Lower lobe of right lung (tissue), 2 donors: ENCODE measurements at regions not wholly inside any gene's neighbourhood (a gene's known extent, or its start where the extent isn't known, plus 50 kb on each side); places are given as distances from the start of the nearest gene placed in this dataset.

Experiments
- ATAC-seq, 2 donors: fragments of 200-7000 bp; cut with Tn5 transposase; one replicate each; pipeline ENCODE4 v1.9.1; 2020 to 2022; ENCODE audit warnings: mild to moderate bottlenecking in 2 of 2, moderate library complexity in 2 of 2
- DNase-seq: peaks from one replicate; pipeline ENCODE4 v3.0.0-alpha.2; 2020
- H3K27ac ChIP-seq: fragments of 200-600 bp; one replicate; pipeline ENCODE4 v1.8.0; 2022
- H3K27me3 ChIP-seq: fragments of 200-600 bp; one replicate; pipeline ENCODE4 v1.8.0; 2022; ENCODE audit warnings: low read depth
- H3K36me3 ChIP-seq: fragments of 200-600 bp; one replicate; pipeline ENCODE4 v1.8.0; 2022; ENCODE audit warnings: mild to moderate bottlenecking
- H3K4me1 ChIP-seq: fragments of 200-600 bp; one replicate; pipeline ENCODE4 v1.8.0; 2022
- H3K4me3 ChIP-seq: fragments of 200-600 bp; one replicate; pipeline ENCODE4 v1.8.0; 2022; ENCODE audit warnings: mild to moderate bottlenecking
- H3K9me3 ChIP-seq: fragments of 200-600 bp; one replicate; pipeline ENCODE4 v1.8.0; 2022
- CTCF ChIP-seq: fragments of 200-600 bp; IDR thresholded peaks from one replicate; pipeline ENCODE4 v1.8.0; 2022; ENCODE audit warnings: antibody characterized with exemption, mild to moderate bottlenecking
- intact Hi-C: fragments of 100-400 bp; cut with DNase I; formaldehyde crosslinking; loops from one replicate; pipeline ENCODE4 v1.11.0; 2022
- donor health status: DM: no; HTN: yes; CAD: no; lungs with severe emphysema.

GRCh38 chr17:77887464-77888241, 70.8 kb upstream of the TNRC6C start:
- Histone ChIP-seq H3K4me3 (peak overlapping the region; percentile 64), H3K36me3 (no peaks in the 10 kb centered on the region), H3K27ac (peak overlapping the region; percentile 77), H3K9me3 (no peaks in the 10 kb centered on the region), H3K27me3 (peaks cover 38% of the 10 kb centered on the region), H3K4me1 (peaks cover 24% of the 10 kb centered on the region)
- intact Hi-C loops, result no loop called here
- peak; percentile 88 to 89 for ATAC-seq
- peak; percentile 91 for DNase-seq
- TF ChIP-seq CTCF, result no peak

- Histone ChIP-seq H3K27ac (peak overlapping the region; percentile 77), H3K9me3 (no peaks in the 10 kb centered on the region), H3K36me3 (no peaks in the 10 kb centered on the region), H3K27me3 (peaks cover 38% of the 10 kb centered on the region), H3K4me3 (peak overlapping the region; percentile 64), H3K4me1 (peaks cover 17% of the 10 kb centered on the region)
- ATAC-seq (no peak), DNase-seq (peak; percentile 24)
- intact Hi-C loops, result no loop called here
- no peak for TF ChIP-seq CTCF
Measured at GRCh38 chr17:77888242-77889134, 70.0 kb upstream of the TNRC6C start.

GRCh38 chr17:77889135-77889505, 69.4 kb upstream of the TNRC6C start:
- Histone ChIP-seq H3K4me3 (no peak overlapping the region), H3K36me3 (no peaks in the 10 kb centered on the region), H3K27ac (no peak overlapping the region), H3K4me1 (peaks cover 17% of the 10 kb centered on the region), H3K27me3 (peaks cover 35% of the 10 kb centered on the region), H3K9me3 (no peaks in the 10 kb centered on the region)
- DNase-seq, result peak; percentile 12
- no peak for ATAC-seq
- TF ChIP-seq CTCF, result no peak
- intact Hi-C loops, result no loop called here

- intact Hi-C loops, result no loop called here
- peak; percentile 31 for DNase-seq
- no peak overlapping the region for H3K4me3 ChIP-seq
- H3K36me3 ChIP-seq, result no peaks in the 10 kb centered on the region
- H3K27me3 ChIP-seq, result peaks cover 28% of the 10 kb centered on the region
- no peak for TF ChIP-seq CTCF
- peaks cover 17% of the 10 kb centered on the region for H3K4me1 ChIP-seq
- H3K9me3 ChIP-seq, result no peaks in the 10 kb centered on the region
- ATAC-seq, result no peak
- no peak overlapping the region for H3K27ac ChIP-seq
Measured at GRCh38 chr17:77889866-77890760, 68.4 kb upstream of the TNRC6C start.

GRCh38 chr17:77890771-77891170, 67.7 kb upstream of the TNRC6C start:
- ATAC-seq, result no peak
- intact Hi-C loops, result no loop called here
- Histone ChIP-seq H3K4me1 (peaks cover 17% of the 10 kb centered on the region), H3K4me3 (no peak overlapping the region), H3K27me3 (peaks cover 28% of the 10 kb centered on the region), H3K9me3 (no peaks in the 10 kb centered on the region), H3K27ac (no peak overlapping the region), H3K36me3 (no peaks in the 10 kb centered on the region)
- TF ChIP-seq CTCF, result no peak
- peak; percentile 31 for DNase-seq
